ENCODE measurements at regions not wholly inside any gene's neighbourhood (a gene's known extent, or its start where the extent isn't known, plus 50 kb on each side); places are given as distances from the start of the nearest gene placed in this dataset.
"Not testable (repeated sequence)": the region's sequence is repeated elsewhere in the genome, so short reads cannot be mapped to it uniquely, and the experiment has no call there.

GRCh38 chr6:134666125-134666524 lies 283.8 kb downstream of the ALDH8A1 start:
- no peak for TF ChIP-seq CTCF (IDR thresholded peaks at IDR 0.05; ENCODE audit: insufficient read depth, low read length, poor library complexity, severe bottlenecking)
- Histone ChIP-seq H3K27me3 (ENCODE audit: control insufficient read depth, insufficient read depth, low read length) (no peaks in the 10 kb centered on the region), H3K4me3 (ENCODE audit: low read depth, low read length) (no peak overlapping the region), H3K36me3 (ENCODE audit: control insufficient read depth, insufficient read depth, low read length) (no peaks in the 10 kb centered on the region)
- no peak for DNase-seq (ENCODE audit: low read depth)

- no peak for DNase-seq (ENCODE audit: low read depth)
- no peaks in the 10 kb centered on the region for H3K36me3 ChIP-seq (ENCODE audit: control insufficient read depth, insufficient read depth, low read length)
- TF ChIP-seq CTCF (IDR thresholded peaks at IDR 0.05; ENCODE audit: insufficient read depth, low read length, poor library complexity, severe bottlenecking), result no peak
- no peak overlapping the region for H3K4me3 ChIP-seq (ENCODE audit: low read depth, low read length)
- H3K27me3 ChIP-seq (ENCODE audit: control insufficient read depth, insufficient read depth, low read length), result no peaks in the 10 kb centered on the region
Measured at GRCh38 chr6:134665029-134665723, 284.7 kb downstream of the ALDH8A1 start.

GRCh38 chr6:134663800-134664535 lies 285.9 kb downstream of the ALDH8A1 start:
- Histone ChIP-seq H3K36me3 (ENCODE audit: control insufficient read depth, insufficient read depth, low read length) (no peaks in the 10 kb centered on the region), H3K4me3 (ENCODE audit: low read depth, low read length) (no peak overlapping the region), H3K27me3 (ENCODE audit: control insufficient read depth, insufficient read depth, low read length) (no peaks in the 10 kb centered on the region)
- no peak for DNase-seq (ENCODE audit: low read depth)
- TF ChIP-seq CTCF (IDR thresholded peaks at IDR 0.05; ENCODE audit: insufficient read depth, low read length, poor library complexity, severe bottlenecking), result no peak

GRCh38 chr6:134663356-134663755 lies 286.5 kb downstream of the ALDH8A1 start:
- Histone ChIP-seq H3K27me3 (ENCODE audit: control insufficient read depth, insufficient read depth, low read length) (no peaks in the 10 kb centered on the region), H3K4me3 (ENCODE audit: low read depth, low read length) (no peak overlapping the region), H3K36me3 (ENCODE audit: control insufficient read depth, insufficient read depth, low read length) (no peaks in the 10 kb centered on the region)
- TF ChIP-seq CTCF (IDR thresholded peaks at IDR 0.05; ENCODE audit: insufficient read depth, low read length, poor library complexity, severe bottlenecking), result no peak
- no peak for DNase-seq (ENCODE audit: low read depth)

- Histone ChIP-seq H3K27me3 (ENCODE audit: control insufficient read depth, insufficient read depth, low read length) (no peaks in the 10 kb centered on the region), H3K4me3 (ENCODE audit: low read depth, low read length) (no peak overlapping the region), H3K36me3 (ENCODE audit: control insufficient read depth, insufficient read depth, low read length) (no peaks in the 10 kb centered on the region)
- DNase-seq (ENCODE audit: low read depth), result no peak
- TF ChIP-seq CTCF (IDR thresholded peaks at IDR 0.05; ENCODE audit: insufficient read depth, low read length, poor library complexity, severe bottlenecking), result no peak
Measured at GRCh38 chr6:134662077-134662700, 287.7 kb downstream of the ALDH8A1 start.

- H3K36me3 ChIP-seq (ENCODE audit: control insufficient read depth, insufficient read depth, low read length); H3K4me3 ChIP-seq (ENCODE audit: low read depth, low read length): not testable (repeated sequence)
Measured at GRCh38 chr6:134659885-134660284, 290.0 kb downstream of the ALDH8A1 start.

More at GRCh38 chr6:134659885-134660284, 290.0 kb downstream of the ALDH8A1 start:
- H3K27me3 ChIP-seq (ENCODE audit: control insufficient read depth, insufficient read depth, low read length); DNase-seq (ENCODE audit: low read depth): not testable (repeated sequence)
